Stomach (tissue), 4 donors: ENCODE measurements at regions not wholly inside any gene's neighbourhood (a gene's known extent, or its start where the extent isn't known, plus 50 kb on each side); places are given as distances from the start of the nearest gene placed in this dataset.

Experiments used
- CTCF ChIP-seq, 7 experiments: fragments of 450-650 bp in 4 of 7; fragments of 200-600 bp in 3 of 7; sonication (generic) in 3 of 7; IDR thresholded peaks; one replicate each; pipeline ENCODE4 v1.5.1; 2016 to 2019; ENCODE audit warnings: antibody characterized with exemption in 7 of 7, control low read depth in 2 of 7, mild to moderate bottlenecking in 1 of 7
- EP300 ChIP-seq: sonication (generic); formaldehyde crosslinking; IDR thresholded peaks from one replicate; pipeline ENCODE4 v1.6.1; 2017; ENCODE audit warnings: antibody characterized with exemption
- POLR2A ChIP-seq, 4 donors: fragments of 450-650 bp; IDR thresholded peaks; one replicate each; pipeline ENCODE4 v1.6.1; 2016; ENCODE audit warnings: antibody characterized with exemption in 4 of 4, control low read depth in 2 of 4, mild to moderate bottlenecking in 1 of 4, moderate library complexity in 1 of 4

GRCh38 chr3:107216229-107216628, 161.0 kb upstream of the CCDC54 start:
- TF ChIP-seq CTCF (IDR thresholded peaks at IDR 0.05) (no peak), POLR2A (IDR thresholded peaks at IDR 0.05) (no peak), EP300 (no peak)
